ENCODE measurements at regions not wholly inside any gene's neighbourhood (a gene's known extent, or its start where the extent isn't known, plus 50 kb on each side); places are given as distances from the start of the nearest gene placed in this dataset.
A peak's percentile ranks its signal among the peaks of the same experiment; 100 is the strongest.

- peaks cover 19% of the 10 kb centered on the region for H3K9me3 Mint-ChIP-seq
- H3K27me3 Mint-ChIP-seq (ENCODE audit: low read depth) = no peaks in the 10 kb centered on the region
- no peak overlapping the region for H3K4me3 Mint-ChIP-seq
- no peaks in the 10 kb centered on the region for H3K4me1 Mint-ChIP-seq
- no peak overlapping the region for H3K27ac Mint-ChIP-seq
- no peaks in the 10 kb centered on the region for H3K36me3 Mint-ChIP-seq (ENCODE audit: low read depth)
- no peak for TF ChIP-seq CTCF (IDR thresholded peaks at IDR 0.05; ENCODE audit: unreplicated experiment in 3 of 3)
Measured at GRCh38 chr2:122447237-122447636, 691.8 kb downstream of the TSN start.

- Mint-ChIP-seq H3K36me3 (ENCODE audit: low read depth) (no peaks in the 10 kb centered on the region), H3K27me3 (ENCODE audit: low read depth) (no peaks in the 10 kb centered on the region), H3K9me3 (peaks cover 42% of the 10 kb centered on the region), H3K27ac (no peak overlapping the region), H3K4me3 (no peak overlapping the region), H3K4me1 (no peaks in the 10 kb centered on the region)
- peak in 1 of 3 experiments; percentile 33 for TF ChIP-seq CTCF (IDR thresholded peaks at IDR 0.05; ENCODE audit: unreplicated experiment in 3 of 3)
Measured at GRCh38 chr2:122451040-122451439, 695.6 kb downstream of the TSN start.

GRCh38 chr2:122451697-122452096 lies 696.2 kb downstream of the TSN start:
- Mint-ChIP-seq H3K36me3 (ENCODE audit: low read depth) (no peaks in the 10 kb centered on the region), H3K27ac (no peak overlapping the region), H3K9me3 (peaks cover 45% of the 10 kb centered on the region), H3K4me1 (no peaks in the 10 kb centered on the region), H3K27me3 (ENCODE audit: low read depth) (no peaks in the 10 kb centered on the region), H3K4me3 (no peak overlapping the region)
- TF ChIP-seq CTCF (IDR thresholded peaks at IDR 0.05; ENCODE audit: unreplicated experiment in 3 of 3) = no peak

GRCh38 chr2:122469147-122469546 lies 713.7 kb downstream of the TSN start:
- Mint-ChIP-seq H3K27ac (peak overlapping the region; percentile 50 to 77 (median 73)), H3K27me3 (ENCODE audit: low read depth) (peaks cover 5% of the 10 kb centered on the region), H3K36me3 (ENCODE audit: low read depth) (no peaks in the 10 kb centered on the region), H3K4me1 (peaks cover 42% of the 10 kb centered on the region), H3K4me3 (no peak overlapping the region), H3K9me3 (no peaks in the 10 kb centered on the region)
- no peak for TF ChIP-seq CTCF (IDR thresholded peaks at IDR 0.05; ENCODE audit: unreplicated experiment in 3 of 3)

GRCh38 chr2:122471753-122472152 lies 716.3 kb downstream of the TSN start:
- H3K36me3 Mint-ChIP-seq (ENCODE audit: low read depth) = no peaks in the 10 kb centered on the region
- no peak overlapping the region for H3K4me3 Mint-ChIP-seq
- peaks cover 5% of the 10 kb centered on the region for H3K27me3 Mint-ChIP-seq (ENCODE audit: low read depth)
- peaks cover 42% of the 10 kb centered on the region for H3K4me1 Mint-ChIP-seq
- no peaks in the 10 kb centered on the region for H3K9me3 Mint-ChIP-seq
- peak overlapping the region; percentile 70 to 81 (median 77) for H3K27ac Mint-ChIP-seq
- no peak for TF ChIP-seq CTCF (IDR thresholded peaks at IDR 0.05; ENCODE audit: unreplicated experiment in 3 of 3)

GRCh38 chr2:122478117-122478516 lies 722.7 kb downstream of the TSN start:
- Mint-ChIP-seq H3K27me3 (ENCODE audit: low read depth) (no peaks in the 10 kb centered on the region), H3K4me3 (no peak overlapping the region), H3K4me1 (peaks cover 46% of the 10 kb centered on the region), H3K27ac (peak overlapping the region in 2 of 3 experiments; percentile 51 to 76), H3K36me3 (ENCODE audit: low read depth) (no peaks in the 10 kb centered on the region), H3K9me3 (peaks cover 2% of the 10 kb centered on the region)
- no peak for TF ChIP-seq CTCF (IDR thresholded peaks at IDR 0.05; ENCODE audit: unreplicated experiment in 3 of 3)
